ENCODE measurements at regions not wholly inside any gene's neighbourhood (a gene's known extent, or its start where the extent isn't known, plus 50 kb on each side); places are given as distances from the start of the nearest gene placed in this dataset.

DNA sequence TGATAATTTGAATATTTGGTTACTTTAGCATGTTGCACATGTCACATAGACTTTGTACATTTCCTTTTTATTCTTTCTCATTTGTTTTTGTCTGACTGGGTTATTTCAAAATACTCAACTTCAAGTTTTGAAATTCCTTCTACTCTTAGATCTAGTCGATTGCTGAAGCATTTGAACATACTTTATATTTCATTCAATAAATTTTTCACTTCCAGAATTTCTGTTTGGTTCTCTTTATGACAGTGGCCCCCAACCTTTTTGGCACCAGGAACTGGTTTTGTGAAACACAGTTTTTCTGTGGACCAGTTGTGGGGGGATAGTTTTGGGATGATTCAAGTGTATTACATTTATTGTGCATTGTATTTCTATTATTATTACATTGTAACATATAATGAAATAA lies 119.8 kb downstream of the COX7C start:
- H3K27me3 Mint-ChIP-seq (ENCODE audit: low read depth): no peaks in the 10 kb centered on the region
- no peak overlapping the region for H3K27ac Mint-ChIP-seq
- no peaks in the 10 kb centered on the region for H3K36me3 Mint-ChIP-seq
- POLR2A ChIA-PET: no interaction called here
- ATAC-seq (no peak), DNase-seq (ENCODE audit: low spot score) (no peak)
- H3K9me3 Mint-ChIP-seq: peaks cover 20% of the 10 kb centered on the region
- TF ChIP-seq NFE2L1 (CRISPR knock-in tag; IDR thresholded peaks at IDR 0.05): no peak
- no peak for TF ChIP-seq GRHL2 (CRISPR knock-in tag; IDR thresholded peaks at IDR 0.05; ENCODE audit: insufficient replicate concordance, severe bottlenecking)
- TF ChIP-seq, protein P1, sequence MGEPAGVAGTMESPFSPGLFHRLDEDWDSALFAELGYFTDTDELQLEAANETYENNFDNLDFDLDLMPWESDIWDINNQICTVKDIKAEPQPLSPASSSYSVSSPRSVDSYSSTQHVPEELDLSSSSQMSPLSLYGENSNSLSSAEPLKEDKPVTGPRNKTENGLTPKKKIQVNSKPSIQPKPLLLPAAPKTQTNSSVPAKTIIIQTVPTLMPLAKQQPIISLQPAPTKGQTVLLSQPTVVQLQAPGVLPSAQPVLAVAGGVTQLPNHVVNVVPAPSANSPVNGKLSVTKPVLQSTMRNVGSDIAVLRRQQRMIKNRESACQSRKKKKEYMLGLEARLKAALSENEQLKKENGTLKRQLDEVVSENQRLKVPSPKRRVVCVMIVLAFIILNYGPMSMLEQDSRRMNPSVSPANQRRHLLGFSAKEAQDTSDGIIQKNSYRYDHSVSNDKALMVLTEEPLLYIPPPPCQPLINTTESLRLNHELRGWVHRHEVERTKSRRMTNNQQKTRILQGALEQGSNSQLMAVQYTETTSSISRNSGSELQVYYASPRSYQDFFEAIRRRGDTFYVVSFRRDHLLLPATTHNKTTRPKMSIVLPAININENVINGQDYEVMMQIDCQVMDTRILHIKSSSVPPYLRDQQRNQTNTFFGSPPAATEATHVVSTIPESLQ (CRISPR knock-in tag; IDR thresholded peaks at IDR 0.05): no peak
- TF ChIP-seq, protein P2, sequence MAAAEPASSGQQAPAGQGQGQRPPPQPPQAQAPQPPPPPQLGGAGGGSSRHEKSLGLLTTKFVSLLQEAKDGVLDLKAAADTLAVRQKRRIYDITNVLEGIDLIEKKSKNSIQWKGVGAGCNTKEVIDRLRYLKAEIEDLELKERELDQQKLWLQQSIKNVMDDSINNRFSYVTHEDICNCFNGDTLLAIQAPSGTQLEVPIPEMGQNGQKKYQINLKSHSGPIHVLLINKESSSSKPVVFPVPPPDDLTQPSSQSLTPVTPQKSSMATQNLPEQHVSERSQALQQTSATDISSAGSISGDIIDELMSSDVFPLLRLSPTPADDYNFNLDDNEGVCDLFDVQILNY (CRISPR knock-in tag; IDR thresholded peaks at IDR 0.05): no peak
- no peak for TF ChIP-seq PRDM15 (CRISPR knock-in tag; IDR thresholded peaks at IDR 0.05)
- TF ChIP-seq, protein P3, sequence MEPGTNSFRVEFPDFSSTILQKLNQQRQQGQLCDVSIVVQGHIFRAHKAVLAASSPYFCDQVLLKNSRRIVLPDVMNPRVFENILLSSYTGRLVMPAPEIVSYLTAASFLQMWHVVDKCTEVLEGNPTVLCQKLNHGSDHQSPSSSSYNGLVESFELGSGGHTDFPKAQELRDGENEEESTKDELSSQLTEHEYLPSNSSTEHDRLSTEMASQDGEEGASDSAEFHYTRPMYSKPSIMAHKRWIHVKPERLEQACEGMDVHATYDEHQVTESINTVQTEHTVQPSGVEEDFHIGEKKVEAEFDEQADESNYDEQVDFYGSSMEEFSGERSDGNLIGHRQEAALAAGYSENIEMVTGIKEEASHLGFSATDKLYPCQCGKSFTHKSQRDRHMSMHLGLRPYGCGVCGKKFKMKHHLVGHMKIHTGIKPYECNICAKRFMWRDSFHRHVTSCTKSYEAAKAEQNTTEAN (CRISPR knock-in tag; IDR thresholded peaks at IDR 0.05): no peak
- TF ChIP-seq MXD4 (CRISPR knock-in tag; IDR thresholded peaks at IDR 0.05; ENCODE audit: borderline replicate concordance): no peak
- no peak for TF ChIP-seq USF1 (CRISPR knock-in tag; IDR thresholded peaks at IDR 0.05)
- no peak for TF ChIP-seq ZNF121 (CRISPR knock-in tag; IDR thresholded peaks at IDR 0.05)
- no peak for TF ChIP-seq ZNF671 (CRISPR knock-in tag; IDR thresholded peaks at IDR 0.05)
- TF ChIP-seq ELF4 (CRISPR knock-in tag; IDR thresholded peaks at IDR 0.05; ENCODE audit: low read depth): no peak
- no peak for TF ChIP-seq ZNF416 (CRISPR knock-in tag; IDR thresholded peaks at IDR 0.05)
- TF ChIP-seq EMX1 (CRISPR knock-in tag; IDR thresholded peaks at IDR 0.05): no peak
- no peak for TF ChIP-seq ZMAT4 (CRISPR knock-in tag; IDR thresholded peaks at IDR 0.05)
- TF ChIP-seq, protein P4, sequence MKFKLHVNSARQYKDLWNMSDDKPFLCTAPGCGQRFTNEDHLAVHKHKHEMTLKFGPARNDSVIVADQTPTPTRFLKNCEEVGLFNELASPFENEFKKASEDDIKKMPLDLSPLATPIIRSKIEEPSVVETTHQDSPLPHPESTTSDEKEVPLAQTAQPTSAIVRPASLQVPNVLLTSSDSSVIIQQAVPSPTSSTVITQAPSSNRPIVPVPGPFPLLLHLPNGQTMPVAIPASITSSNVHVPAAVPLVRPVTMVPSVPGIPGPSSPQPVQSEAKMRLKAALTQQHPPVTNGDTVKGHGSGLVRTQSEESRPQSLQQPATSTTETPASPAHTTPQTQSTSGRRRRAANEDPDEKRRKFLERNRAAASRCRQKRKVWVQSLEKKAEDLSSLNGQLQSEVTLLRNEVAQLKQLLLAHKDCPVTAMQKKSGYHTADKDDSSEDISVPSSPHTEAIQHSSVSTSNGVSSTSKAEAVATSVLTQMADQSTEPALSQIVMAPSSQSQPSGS (CRISPR knock-in tag; IDR thresholded peaks at IDR 0.05; ENCODE audit: borderline replicate concordance, low read depth): no peak
- no peak for TF ChIP-seq FOXK1 (CRISPR knock-in tag; IDR thresholded peaks at IDR 0.05)
- TF ChIP-seq ZNF512 (CRISPR knock-in tag; IDR thresholded peaks at IDR 0.05; ENCODE audit: borderline replicate concordance): no peak
- H3K4me3 Mint-ChIP-seq: no peak overlapping the region
- CTCF ChIA-PET: no interaction called here
- H3K4me1 Mint-ChIP-seq: peaks cover 4% of the 10 kb centered on the region; the same call in 1 of the 2 replicates
